CD4-positive, CD25-positive, alpha-beta regulatory T cell (primary cell): ENCODE measurements at regions not wholly inside any gene's neighbourhood (a gene's known extent, or its start where the extent isn't known, plus 50 kb on each side); places are given as distances from the start of the nearest gene placed in this dataset.
"Not testable (repeated sequence)": the region's sequence is repeated elsewhere in the genome, so short reads cannot be mapped to it uniquely, and the experiment has no call there.

ENCODE experiments used
- ATAC-seq, 2 donors: fragments of 150-1000 bp; cut with Tn5 transposase; one replicate each; pipeline ENCODE4 v1.10.0; 2021; ENCODE audit warnings: low read depth in 2 of 2, moderate number of reproducible peaks in 2 of 2, moderate library complexity in 1 of 2
- DNase-seq, 3 donors: peaks; one replicate each; pipeline versions ENCODE4 v3.0.0 to v3.0.0-alpha.2; 2012 to 2022; ENCODE audit warnings: mixed read lengths in 1 of 3
- H3K27ac ChIP-seq: one replicate; pipeline ENCODE4 v1.7.0; 2013; ENCODE audit warnings: mild to moderate bottlenecking, low read length; ENCODE audit not compliant: insufficient read depth, poor library complexity, severe bottlenecking
- H3K27me3 ChIP-seq: one replicate; pipeline ENCODE4 v1.7.0; 2013; ENCODE audit warnings: low read length; ENCODE audit not compliant: control insufficient read depth, insufficient read depth
- H3K36me3 ChIP-seq: one replicate; pipeline ENCODE4 v1.7.0; 2013; ENCODE audit warnings: mild to moderate bottlenecking, low read length, moderate library complexity; ENCODE audit not compliant: control insufficient read depth, insufficient read depth
- H3K4me1 ChIP-seq: 2 replicates; pipeline ENCODE4 v1.7.0; 2013; ENCODE audit warnings: mild to moderate bottlenecking, low read length; ENCODE audit not compliant: insufficient read depth, control insufficient read depth, poor library complexity, severe bottlenecking
- H3K4me3 ChIP-seq: one replicate; pipeline ENCODE4 v1.7.0; 2013; ENCODE audit warnings: low read depth, mild to moderate bottlenecking, low read length, moderate library complexity
- H3K9me3 ChIP-seq, 2 experiments: 1 replicate in 1 of 2; 2 replicates in 1 of 2; pipeline ENCODE4 v1.7.0; 2013; ENCODE audit warnings: low read length in 2 of 2, mild to moderate bottlenecking in 1 of 2, moderate library complexity in 1 of 2; ENCODE audit not compliant: control insufficient read depth in 2 of 2
- H3K27ac Mint-ChIP-seq, 3 donors: one replicate each; pipeline ENCODE4 v1.8.0; 2020 to 2022; ENCODE audit warnings: mild to moderate bottlenecking in 3 of 3, mixed read lengths in 3 of 3, moderate library complexity in 2 of 3
- H3K27me3 Mint-ChIP-seq: one replicate; pipeline ENCODE4 v1.8.0; 2022; ENCODE audit warnings: mild to moderate bottlenecking, mixed read lengths
- H3K36me3 Mint-ChIP-seq: one replicate; pipeline ENCODE4 v1.8.0; 2020; ENCODE audit warnings: mixed read lengths
- H3K4me1 Mint-ChIP-seq, 4 donors: one replicate each; pipeline ENCODE4 v1.8.0; 2020 to 2022; ENCODE audit warnings: mixed read lengths in 4 of 4, mild to moderate bottlenecking in 1 of 4
- H3K4me3 Mint-ChIP-seq, 4 donors: one replicate each; pipeline ENCODE4 v1.8.0; 2020 to 2022; ENCODE audit warnings: mild to moderate bottlenecking in 4 of 4, mixed read lengths in 4 of 4, moderate library complexity in 3 of 4
- H3K9me3 Mint-ChIP-seq, 7 donors: one replicate each; pipeline ENCODE4 v1.8.0; 2020 to 2022; ENCODE audit warnings: mixed read lengths in 7 of 7, mild to moderate bottlenecking in 3 of 7, moderate library complexity in 2 of 7

DNA sequence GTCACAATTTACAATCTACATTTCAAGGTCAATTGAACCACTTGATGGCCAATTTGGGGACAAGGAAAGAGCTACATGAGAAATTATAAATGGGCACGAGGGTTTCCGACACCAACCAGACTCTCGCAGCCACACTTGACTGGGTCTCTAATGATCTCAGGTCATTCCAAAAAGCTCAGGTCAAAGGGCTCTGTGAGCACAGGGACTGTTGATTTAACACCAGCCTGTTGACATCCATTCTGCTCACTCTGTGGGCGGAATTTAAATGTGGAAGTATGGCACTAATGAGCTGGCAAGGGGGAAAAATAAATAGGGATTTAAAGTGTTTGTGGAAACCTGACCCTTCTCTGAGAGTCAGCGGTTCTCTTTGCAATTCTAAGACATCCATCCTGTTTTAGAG lies 810.7 kb upstream of the AUTS2 start:
- Mint-ChIP-seq H3K9me3 (peaks cover 2 to 12% (median 11%) of the 10 kb centered on the region in 7 donors), H3K4me3 (no peak overlapping the region), H3K27me3 (no peaks in the 10 kb centered on the region), H3K27ac (no peak overlapping the region), H3K36me3 (no peaks in the 10 kb centered on the region), H3K4me1 (no peaks in the 10 kb centered on the region)
- H3K9me3 ChIP-seq: no peaks in the 10 kb centered on the region
- no peaks in the 10 kb centered on the region for H3K4me1 ChIP-seq
- H3K36me3 ChIP-seq: no peaks in the 10 kb centered on the region
- DNase-seq: no peak
- H3K27ac ChIP-seq: no peak overlapping the region
- ATAC-seq: no peak
- no peaks in the 10 kb centered on the region for H3K27me3 ChIP-seq
- H3K4me3 ChIP-seq: no peak overlapping the region

DNA sequence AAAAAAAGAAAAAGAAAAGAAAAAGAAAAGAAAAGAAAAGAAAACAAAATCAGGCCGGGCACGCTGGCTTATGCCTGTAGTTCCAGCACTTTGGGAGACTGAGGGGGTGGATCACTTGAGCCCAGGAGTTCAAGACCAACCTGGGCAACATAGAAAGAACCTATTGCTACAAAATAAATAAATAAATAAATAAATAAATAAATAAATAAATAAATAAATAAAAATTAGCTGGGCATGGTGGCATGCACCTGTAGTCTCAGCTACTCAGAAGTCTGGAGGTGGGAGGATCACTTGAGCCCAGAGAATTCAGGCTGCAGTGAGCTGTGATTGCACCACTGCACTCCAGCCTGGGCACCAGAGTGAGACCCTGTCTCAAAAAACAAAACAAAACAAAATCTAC lies 809.7 kb upstream of the AUTS2 start:
- H3K27me3 Mint-ChIP-seq, H3K4me1 Mint-ChIP-seq, H3K27ac ChIP-seq, H3K27ac Mint-ChIP-seq, ATAC-seq, H3K4me3 ChIP-seq, H3K36me3 Mint-ChIP-seq, H3K4me1 ChIP-seq, H3K9me3 ChIP-seq, H3K27me3 ChIP-seq, DNase-seq, H3K36me3 ChIP-seq, H3K4me3 Mint-ChIP-seq: not testable (repeated sequence)
- H3K9me3 Mint-ChIP-seq: peaks cover 0 to 12% (median 10%) of the 10 kb centered on the region in 7 donors

DNA sequence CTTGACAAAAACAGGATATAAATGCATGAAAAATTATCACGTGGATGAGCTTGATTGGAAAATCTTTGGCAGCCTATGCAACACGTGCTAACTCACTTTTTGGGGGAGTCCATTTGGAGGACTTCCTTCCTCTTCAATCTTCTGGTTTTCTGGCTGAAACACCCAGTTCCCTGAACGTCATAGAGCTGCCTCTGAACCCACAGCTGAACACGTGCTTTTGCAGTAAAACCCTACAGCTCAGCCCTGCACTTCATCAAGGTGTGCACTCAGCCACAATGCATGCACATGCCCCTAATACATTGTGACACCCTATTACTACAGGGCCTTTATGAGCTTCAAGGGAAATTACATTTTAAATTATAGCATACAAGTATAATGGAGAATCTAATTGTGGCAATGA lies 808.7 kb upstream of the AUTS2 start:
- no peak overlapping the region for H3K4me3 Mint-ChIP-seq
- no peaks in the 10 kb centered on the region for H3K4me1 Mint-ChIP-seq
- no peak overlapping the region for H3K27ac Mint-ChIP-seq
- Histone ChIP-seq H3K36me3 (no peaks in the 10 kb centered on the region), H3K27me3 (no peaks in the 10 kb centered on the region), H3K4me3 (no peak overlapping the region), H3K4me1 (no peaks in the 10 kb centered on the region), H3K27ac (no peak overlapping the region), H3K9me3 (no peaks in the 10 kb centered on the region)
- H3K27me3 Mint-ChIP-seq: no peaks in the 10 kb centered on the region
- DNase-seq (no peak), ATAC-seq (no peak)
- H3K36me3 Mint-ChIP-seq: no peaks in the 10 kb centered on the region
- H3K9me3 Mint-ChIP-seq: peaks cover 0 to 17% (median 10%) of the 10 kb centered on the region in 7 donors

DNA sequence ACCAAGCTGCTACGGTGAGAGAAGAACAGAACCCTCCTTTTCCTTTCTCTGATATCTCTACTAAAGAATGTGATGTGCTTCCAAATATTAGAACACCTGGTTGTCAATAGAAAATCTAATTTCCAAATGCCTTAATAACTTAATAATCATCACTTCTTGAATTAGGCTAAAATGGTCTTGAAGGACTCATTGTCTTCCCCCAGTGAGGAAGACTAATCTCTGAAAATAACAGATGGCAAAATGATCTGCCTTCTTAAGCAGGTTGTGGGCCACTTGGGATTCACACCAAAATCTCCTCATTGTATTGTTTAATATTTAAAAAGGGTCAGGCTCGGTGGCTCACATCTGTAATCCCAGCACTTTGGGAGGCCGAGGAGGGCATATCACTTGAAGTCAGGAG lies 805.9 kb upstream of the AUTS2 start:
- Histone ChIP-seq H3K4me1 (no peaks in the 10 kb centered on the region), H3K27me3 (no peaks in the 10 kb centered on the region)

DNA sequence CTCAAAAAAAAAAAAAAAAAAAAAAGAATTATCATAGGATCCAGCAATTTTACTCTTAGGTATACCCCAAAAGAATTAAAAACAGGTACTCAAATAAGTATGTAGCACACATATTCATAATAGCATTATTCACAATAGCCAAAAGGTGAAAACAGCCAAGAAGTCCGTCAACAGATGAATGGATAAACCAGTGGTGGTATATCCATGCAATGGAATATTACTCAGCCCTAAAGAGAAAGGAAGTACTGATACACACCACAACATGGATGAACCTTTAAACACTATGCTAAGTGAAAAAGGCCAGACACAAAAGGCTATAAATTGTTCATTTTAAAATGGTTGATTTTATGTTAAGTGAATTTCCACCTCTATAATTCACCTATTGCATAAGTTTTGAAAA lies 804.8 kb upstream of the AUTS2 start:
- Histone ChIP-seq H3K4me1 (no peaks in the 10 kb centered on the region), H3K27me3 (no peaks in the 10 kb centered on the region), H3K27ac (no peak overlapping the region), H3K9me3 (no peaks in the 10 kb centered on the region), H3K4me3 (no peak overlapping the region), H3K36me3 (no peaks in the 10 kb centered on the region)
- Mint-ChIP-seq H3K36me3 (no peaks in the 10 kb centered on the region), H3K9me3 (peaks cover 5 to 14% (median 9%) of the 10 kb centered on the region in 7 donors), H3K4me1 (no peaks in the 10 kb centered on the region), H3K27me3 (no peaks in the 10 kb centered on the region), H3K4me3 (no peak overlapping the region), H3K27ac (no peak overlapping the region)
- ATAC-seq (no peak), DNase-seq (no peak)

More for the DNA sequence above, 805.9 kb upstream of the AUTS2 start:
- H3K9me3 Mint-ChIP-seq: peaks cover 7 to 13% (median 12%) of the 10 kb centered on the region in 7 donors
- H3K27me3 Mint-ChIP-seq: no peaks in the 10 kb centered on the region
- no peak overlapping the region for H3K4me3 ChIP-seq
- no peak overlapping the region for H3K27ac ChIP-seq
- ATAC-seq: no peak
- H3K4me1 Mint-ChIP-seq: no peaks in the 10 kb centered on the region
- no peaks in the 10 kb centered on the region for H3K36me3 ChIP-seq
- H3K27ac Mint-ChIP-seq: no peak overlapping the region
- H3K9me3 ChIP-seq: no peaks in the 10 kb centered on the region
- no peak overlapping the region for H3K4me3 Mint-ChIP-seq
- DNase-seq: no peak
- no peaks in the 10 kb centered on the region for H3K36me3 Mint-ChIP-seq

DNA sequence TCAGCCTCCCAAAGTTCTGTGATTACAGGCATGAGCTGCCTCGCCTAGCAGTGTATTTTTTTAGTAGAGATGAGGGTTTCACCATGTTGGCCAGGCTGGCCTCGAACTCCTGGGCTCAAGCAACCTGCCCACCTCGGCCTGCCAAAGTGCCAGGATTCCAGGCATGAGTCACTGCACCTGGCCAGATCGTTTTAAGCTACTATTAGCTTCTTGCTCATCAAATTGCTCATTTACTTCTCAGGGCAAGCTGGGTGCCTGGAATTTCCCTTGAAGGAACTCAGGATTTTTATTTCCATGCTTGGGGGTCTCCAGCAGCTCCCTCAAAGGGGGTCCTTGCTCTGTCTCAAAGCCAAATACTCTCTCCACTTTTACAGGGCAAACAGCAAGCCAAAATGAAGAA lies 798.0 kb upstream of the AUTS2 start:
- Mint-ChIP-seq H3K36me3 (no peaks in the 10 kb centered on the region), H3K27ac (peak overlapping the region in 1 of 3 donors; percentile 52), H3K4me3 (no peak overlapping the region), H3K27me3 (no peaks in the 10 kb centered on the region), H3K9me3 (peaks cover 2 to 20% (median 7%) of the 10 kb centered on the region in 7 donors), H3K4me1 (no peaks in the 10 kb centered on the region)
- no peak overlapping the region for H3K4me3 ChIP-seq
- no peaks in the 10 kb centered on the region for H3K4me1 ChIP-seq
- no peaks in the 10 kb centered on the region for H3K27me3 ChIP-seq
- H3K27ac ChIP-seq: no peak overlapping the region
- ATAC-seq (no peak), DNase-seq (no peak)
- peaks cover 0 to 3% of the 10 kb centered on the region in 2 experiments for H3K9me3 ChIP-seq
- no peaks in the 10 kb centered on the region for H3K36me3 ChIP-seq

DNA sequence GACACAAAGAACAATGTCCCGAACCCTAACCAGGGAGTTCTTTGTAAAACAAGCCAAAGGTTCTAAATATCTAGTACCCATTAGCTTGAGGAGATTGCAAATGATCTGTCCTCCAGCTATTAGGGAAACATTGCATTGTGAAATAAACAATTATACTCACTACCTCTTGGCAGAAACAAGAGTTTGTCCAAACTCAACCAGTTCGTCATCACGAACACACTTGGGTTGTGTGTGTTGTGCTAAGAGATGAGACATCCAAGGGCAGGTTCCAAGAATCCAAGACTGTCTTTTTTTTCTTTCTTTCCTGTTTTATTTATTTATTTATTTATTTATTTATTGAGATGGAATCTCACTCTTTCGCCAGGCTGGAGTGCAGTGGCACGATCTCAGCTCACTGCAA lies 793.1 kb upstream of the AUTS2 start:
- Histone ChIP-seq H3K36me3 (no peaks in the 10 kb centered on the region), H3K27me3 (no peaks in the 10 kb centered on the region), H3K9me3 (peaks cover 3% of the 10 kb centered on the region in 2 experiments), H3K4me1 (no peaks in the 10 kb centered on the region), H3K27ac (no peak overlapping the region), H3K4me3 (no peak overlapping the region)
- Mint-ChIP-seq H3K27me3 (no peaks in the 10 kb centered on the region), H3K36me3 (no peaks in the 10 kb centered on the region), H3K9me3 (peaks cover 5 to 44% (median 18%) of the 10 kb centered on the region in 7 donors), H3K4me1 (no peaks in the 10 kb centered on the region), H3K4me3 (no peak overlapping the region), H3K27ac (no peak overlapping the region)
- ATAC-seq (no peak), DNase-seq (no peak)

DNA sequence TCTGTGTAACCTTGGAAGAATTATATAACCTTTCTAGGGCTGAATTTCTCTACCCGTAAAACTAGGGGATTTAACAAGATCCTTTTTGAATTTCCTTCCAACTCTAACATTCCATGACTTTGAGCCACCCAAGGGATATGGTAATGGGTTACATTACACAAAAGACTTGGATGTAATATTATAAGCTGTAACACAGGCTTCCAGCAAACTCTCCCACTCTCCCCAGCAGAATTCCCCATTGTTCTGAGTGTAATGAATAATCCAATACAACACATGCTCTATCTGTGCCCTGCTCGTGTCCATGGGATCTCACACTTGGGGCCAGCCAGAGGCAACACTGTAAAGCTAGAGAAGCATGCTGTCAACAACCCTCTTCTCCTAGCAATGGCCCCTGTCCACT lies 790.6 kb upstream of the AUTS2 start:
- H3K4me1 ChIP-seq: no peaks in the 10 kb centered on the region
- H3K4me3 ChIP-seq: no peak overlapping the region
- Mint-ChIP-seq H3K36me3 (no peaks in the 10 kb centered on the region), H3K4me3 (peak overlapping the region in 1 of 4 donors; percentile 38), H3K4me1 (no peaks in the 10 kb centered on the region), H3K27ac (no peak overlapping the region), H3K27me3 (no peaks in the 10 kb centered on the region), H3K9me3 (peaks cover 2 to 33% (median 24%) of the 10 kb centered on the region in 7 donors)
- DNase-seq (no peak), ATAC-seq (peak in 1 of 2 donors; percentile 11)
- H3K36me3 ChIP-seq: no peaks in the 10 kb centered on the region
- no peak overlapping the region for H3K27ac ChIP-seq
- H3K27me3 ChIP-seq: no peaks in the 10 kb centered on the region
- peaks cover 0 to 3% of the 10 kb centered on the region in 2 experiments for H3K9me3 ChIP-seq
